ENCODE measurements at regions not wholly inside any gene's neighbourhood (a gene's known extent, or its start where the extent isn't known, plus 50 kb on each side); places are given as distances from the start of the nearest gene placed in this dataset.
"Not testable (repeated sequence)": the region's sequence is repeated elsewhere in the genome, so short reads cannot be mapped to it uniquely, and the experiment has no call there.

GRCh38 chr2:128416109-128416785 lies 97.6 kb upstream of the HS6ST1 start:
- DNase-seq (ENCODE audit: low read depth), result no peak
- TF ChIP-seq CTCF (IDR thresholded peaks at IDR 0.05; ENCODE audit: low read length, missing control alignments), result no peak
- no peak overlapping the region for H3K4me3 ChIP-seq (replicated peaks; ENCODE audit: low read depth, low read length)

DNA sequence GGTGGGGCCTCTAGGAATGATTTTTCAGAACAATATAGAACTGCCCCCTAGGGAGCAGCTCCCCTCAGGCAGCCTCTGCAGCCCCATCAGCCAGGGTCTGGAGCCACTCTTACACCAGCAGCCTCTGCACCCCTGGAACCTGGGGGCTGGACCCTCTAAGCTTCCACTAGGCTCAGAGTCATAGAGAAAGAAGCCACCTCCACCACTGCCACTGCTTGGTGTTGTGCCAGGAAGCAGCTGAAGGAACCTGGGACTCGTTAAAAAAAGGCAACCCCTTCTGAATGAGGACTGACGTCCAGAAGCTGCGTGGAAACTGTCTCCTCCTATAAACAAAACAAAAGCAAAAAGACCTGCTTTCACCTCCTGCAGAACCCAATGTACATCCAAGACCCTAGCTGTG lies 98.1 kb upstream of the HS6ST1 start:
- H3K4me3 ChIP-seq (replicated peaks; ENCODE audit: low read depth, low read length), result no peak overlapping the region
- DNase-seq (ENCODE audit: low read depth), result no peak
- no peak for TF ChIP-seq CTCF (IDR thresholded peaks at IDR 0.05; ENCODE audit: low read length, missing control alignments)

DNA sequence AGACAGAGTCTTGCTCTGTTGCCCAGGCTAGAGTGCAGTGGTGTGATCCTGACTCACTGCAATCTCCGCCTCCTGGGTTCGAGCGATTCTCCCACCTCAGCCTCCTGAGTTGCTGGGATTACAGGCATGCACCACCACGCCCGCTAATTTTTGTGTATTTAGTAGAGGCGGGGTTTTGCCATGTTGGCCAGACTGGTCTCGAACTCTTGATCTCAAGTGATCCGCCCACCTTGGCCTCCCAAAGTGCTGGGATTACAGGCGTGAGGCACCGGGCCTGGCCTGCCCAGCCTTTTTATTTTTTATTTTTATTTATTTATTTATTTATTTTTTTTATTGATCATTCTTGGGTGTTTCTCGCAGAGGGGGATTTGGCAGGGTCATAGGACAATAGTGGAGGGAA lies 98.6 kb upstream of the HS6ST1 start:
- DNase-seq (ENCODE audit: low read depth), result not testable (repeated sequence)

GRCh38 chr2:128420131-128420530 lies 101.5 kb upstream of the HS6ST1 start:
- no peak overlapping the region for H3K4me3 ChIP-seq (replicated peaks; ENCODE audit: low read depth, low read length)
- no peak for TF ChIP-seq CTCF (IDR thresholded peaks at IDR 0.05; ENCODE audit: low read length, missing control alignments)

More for the DNA sequence above, 98.6 kb upstream of the HS6ST1 start:
- H3K4me3 ChIP-seq (replicated peaks; ENCODE audit: low read depth, low read length), result not testable (repeated sequence)

GRCh38 chr2:128420776-128421175 lies 102.1 kb upstream of the HS6ST1 start:
- no peak overlapping the region for H3K4me3 ChIP-seq (replicated peaks; ENCODE audit: low read depth, low read length)
- no peak for TF ChIP-seq CTCF (IDR thresholded peaks at IDR 0.05; ENCODE audit: low read length, missing control alignments)
- DNase-seq (ENCODE audit: low read depth), result no peak

More at GRCh38 chr2:128420131-128420530, 101.5 kb upstream of the HS6ST1 start:
- DNase-seq (ENCODE audit: low read depth), result no peak

DNA sequence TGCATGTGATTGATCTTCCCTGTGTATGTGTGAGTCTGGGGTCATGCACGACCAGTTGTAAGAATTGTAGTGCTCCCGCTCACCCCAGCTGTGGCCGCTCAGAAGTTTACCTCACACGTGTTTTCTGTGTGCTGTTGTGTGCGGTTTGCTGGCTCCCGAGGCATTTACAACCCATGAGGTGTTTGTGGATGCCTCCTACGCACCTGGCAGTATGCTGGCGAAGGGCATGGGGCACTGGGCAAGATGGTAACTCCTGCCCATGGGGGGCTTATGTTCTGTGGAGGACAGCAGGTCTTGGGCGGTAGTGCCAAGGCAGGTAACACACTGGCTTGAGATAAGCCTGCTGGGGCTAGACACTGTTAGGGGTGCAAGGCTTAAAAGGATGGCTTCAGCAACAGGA lies 102.6 kb upstream of the HS6ST1 start:
- H3K4me3 ChIP-seq (replicated peaks; ENCODE audit: low read depth, low read length), result no peak overlapping the region
- no peak for DNase-seq (ENCODE audit: low read depth)
- no peak for TF ChIP-seq CTCF (IDR thresholded peaks at IDR 0.05; ENCODE audit: low read length, missing control alignments)

DNA sequence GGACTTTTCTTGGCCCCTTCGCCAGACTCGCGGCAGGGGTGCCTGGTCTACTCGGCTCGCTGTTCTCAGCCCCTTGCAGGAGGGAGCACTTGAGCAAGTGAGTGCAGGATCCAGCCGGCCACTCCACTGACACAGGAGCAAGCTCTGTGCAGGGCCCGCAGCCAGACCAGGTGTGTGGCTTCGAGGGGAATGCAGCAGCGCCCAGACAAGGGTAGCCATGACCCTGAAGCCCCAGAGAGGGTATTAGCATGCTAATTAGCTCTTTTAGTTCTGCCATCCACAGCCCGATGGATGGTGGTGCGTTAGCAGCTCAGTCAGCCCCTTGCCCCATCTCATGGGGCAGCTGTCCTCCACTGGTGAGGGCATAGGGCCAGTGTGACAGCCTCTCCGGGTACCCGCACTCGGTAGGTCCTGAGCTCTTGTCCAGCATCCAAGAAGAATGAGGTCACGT lies 103.2 kb upstream of the HS6ST1 start:
- DNase-seq (ENCODE audit: low read depth), result no peak
- no peak overlapping the region for H3K4me3 ChIP-seq (replicated peaks; ENCODE audit: low read depth, low read length)
- TF ChIP-seq CTCF (IDR thresholded peaks at IDR 0.05; ENCODE audit: low read length, missing control alignments), result no peak
